ENCODE measurements at regions not wholly inside any gene's neighbourhood (a gene's known extent, or its start where the extent isn't known, plus 50 kb on each side); places are given as distances from the start of the nearest gene placed in this dataset.

DNA sequence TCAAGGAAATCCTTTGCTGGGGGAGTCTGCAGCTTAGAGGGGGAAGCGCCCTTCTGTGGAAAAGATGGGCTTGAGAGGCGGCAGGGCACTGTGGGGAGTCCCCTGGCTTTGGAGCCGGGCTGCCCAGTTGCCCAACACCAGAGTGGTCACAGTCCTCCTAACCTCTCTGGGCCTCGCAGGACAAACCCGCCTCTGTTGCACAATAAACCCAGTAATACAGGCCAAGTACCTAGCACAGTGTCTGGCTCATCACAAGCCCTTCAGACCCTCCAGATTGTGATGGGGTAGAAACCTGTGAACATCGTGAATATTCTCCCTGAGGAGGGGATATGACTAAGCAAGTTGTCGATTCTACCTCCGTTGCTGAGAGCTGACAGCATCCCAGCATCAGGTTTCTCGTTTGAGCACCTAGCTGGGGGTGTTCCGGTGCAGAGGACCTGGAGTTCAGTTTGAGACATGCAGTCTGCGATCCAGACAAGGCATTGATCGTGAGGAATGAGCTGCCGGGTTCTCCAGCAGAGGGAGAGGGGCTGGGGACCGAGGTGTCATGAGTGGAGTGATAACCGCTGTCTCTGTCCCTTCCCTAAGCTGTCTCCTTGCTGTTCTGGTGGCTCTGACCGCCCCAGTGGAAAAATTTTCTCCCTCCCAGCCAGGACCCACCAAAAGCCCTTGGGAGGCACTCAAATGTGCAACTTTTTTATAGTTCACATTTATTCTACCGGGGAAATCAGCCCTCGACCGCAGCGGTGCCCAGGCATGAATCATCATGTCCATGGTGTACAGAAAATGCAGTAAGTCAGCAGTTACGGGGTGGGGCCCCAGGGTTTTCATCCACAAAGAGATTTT is 161.9 kb downstream of the WSCD1 start:
- DNase-seq (ENCODE audit: low spot score) (no peak), ATAC-seq (no peak; the same call in 1 of the 2 replicates)
- Mint-ChIP-seq H3K4me3 (no peak overlapping the region), H3K9me3 (no peaks in the 10 kb centered on the region), H3K4me1 (peaks cover 13% of the 10 kb centered on the region), H3K27me3 (ENCODE audit: low read depth) (no peaks in the 10 kb centered on the region), H3K27ac (no peak overlapping the region), H3K36me3 (no peaks in the 10 kb centered on the region)
- no peak for TF ChIP-seq ELF4 (CRISPR knock-in tag; IDR thresholded peaks at IDR 0.05; ENCODE audit: low read depth)
- no peak for TF ChIP-seq ESRRA (CRISPR knock-in tag; IDR thresholded peaks at IDR 0.05; ENCODE audit: borderline replicate concordance)
- TF ChIP-seq FOXP1 (CRISPR knock-in tag; IDR thresholded peaks at IDR 0.05; ENCODE audit: borderline replicate concordance), result no peak
- 0 out of 2 replicates have a peak, but pooled peaks have one; percentile 32 for TF ChIP-seq NFE2L1 (CRISPR knock-in tag; IDR thresholded peaks at IDR 0.05)
- ChIA-PET POLR2A (no interaction called here), CTCF (interaction anchor here (0.6 kb wide), 1 partner anchor 376 kb away, joined by 5 read pairs; no protein-coding TSS in a partner anchor)

DNA sequence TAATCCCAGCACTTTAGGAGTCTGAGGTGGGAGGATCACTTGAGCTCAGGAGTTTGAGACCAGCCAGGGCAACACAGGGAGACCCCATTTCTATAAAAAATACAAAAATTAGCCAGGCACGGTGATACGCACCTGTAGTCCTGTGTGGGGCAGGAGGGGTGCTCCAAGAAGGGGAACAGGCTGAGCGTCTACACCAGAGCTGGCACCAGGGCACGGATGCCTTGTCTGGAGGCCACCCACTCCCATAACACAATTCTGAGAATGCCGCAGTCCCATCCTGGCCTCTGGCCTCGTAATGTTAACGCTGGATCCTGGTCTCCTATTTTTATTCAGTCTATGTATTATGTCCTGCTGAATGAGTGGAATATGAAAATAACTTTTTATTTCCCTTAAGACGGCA is 161.3 kb downstream of the WSCD1 start:
- no peak for TF ChIP-seq PRRX2 (CRISPR knock-in tag; IDR thresholded peaks at IDR 0.05)
- no peak for TF ChIP-seq ZNF219 (CRISPR knock-in tag; IDR thresholded peaks at IDR 0.05; ENCODE audit: borderline replicate concordance)
- Mint-ChIP-seq H3K27me3 (ENCODE audit: low read depth) (no peaks in the 10 kb centered on the region), H3K4me3 (no peak overlapping the region), H3K27ac (no peak overlapping the region), H3K9me3 (no peaks in the 10 kb centered on the region), H3K4me1 (peaks cover 9% of the 10 kb centered on the region), H3K36me3 (no peaks in the 10 kb centered on the region)
- DNase-seq (ENCODE audit: low spot score) (no peak), ATAC-seq (no peak)
- CTCF ChIA-PET, result no interaction called here
- POLR2A ChIA-PET, result no interaction called here

DNA sequence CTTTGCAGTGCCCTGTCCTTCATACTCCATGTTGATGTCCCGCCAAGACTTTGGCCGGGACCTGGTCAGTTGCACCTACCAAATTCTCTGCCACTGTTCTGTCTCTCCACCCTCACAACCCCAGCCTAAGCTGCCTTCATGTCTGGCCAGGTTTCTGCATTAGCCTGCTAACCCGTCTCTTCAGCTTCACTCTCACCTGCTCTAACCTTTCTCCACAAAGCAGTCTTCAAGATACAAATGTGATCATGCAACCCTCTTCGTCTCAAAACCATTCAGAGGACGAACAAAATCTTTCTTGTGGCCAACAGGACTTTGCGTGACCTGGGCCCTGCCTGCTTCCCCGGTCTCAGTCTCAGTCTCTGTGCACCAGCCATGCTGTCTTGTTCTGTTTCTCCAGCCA is 148.2 kb downstream of the WSCD1 start:
- no peaks in the 10 kb centered on the region for H3K27me3 Mint-ChIP-seq (ENCODE audit: low read depth)
- DNase-seq (ENCODE audit: low spot score) (no peak), ATAC-seq (no peak)
- TF ChIP-seq NFATC4 (CRISPR knock-in tag; IDR thresholded peaks at IDR 0.05) (no peak), NFE2L1 (CRISPR knock-in tag; IDR thresholded peaks at IDR 0.05) (no peak), GABPB1 (CRISPR knock-in tag; IDR thresholded peaks at IDR 0.05) (no peak), ZNF423 (CRISPR knock-in tag; IDR thresholded peaks at IDR 0.05) (no peak), OVOL2 (CRISPR knock-in tag; IDR thresholded peaks at IDR 0.05; ENCODE audit: borderline replicate concordance) (no peak), GTF2I (CRISPR knock-in tag; conservative IDR thresholded peaks at IDR 0.05) (no peak), ZNF138 (CRISPR knock-in tag; conservative IDR thresholded peaks at IDR 0.05) (no peak), NR1H2 (CRISPR knock-in tag; IDR thresholded peaks at IDR 0.05) (no peak), ZNF671 (CRISPR knock-in tag; IDR thresholded peaks at IDR 0.05) (no peak), ZNF232 (CRISPR knock-in tag; IDR thresholded peaks at IDR 0.05) (no peak), MYBL2 (CRISPR knock-in tag; IDR thresholded peaks at IDR 0.05) (no peak), ZNF396 (CRISPR knock-in tag; IDR thresholded peaks at IDR 0.05; ENCODE audit: borderline replicate concordance) (no peak)
- TF ChIP-seq, protein P1, sequence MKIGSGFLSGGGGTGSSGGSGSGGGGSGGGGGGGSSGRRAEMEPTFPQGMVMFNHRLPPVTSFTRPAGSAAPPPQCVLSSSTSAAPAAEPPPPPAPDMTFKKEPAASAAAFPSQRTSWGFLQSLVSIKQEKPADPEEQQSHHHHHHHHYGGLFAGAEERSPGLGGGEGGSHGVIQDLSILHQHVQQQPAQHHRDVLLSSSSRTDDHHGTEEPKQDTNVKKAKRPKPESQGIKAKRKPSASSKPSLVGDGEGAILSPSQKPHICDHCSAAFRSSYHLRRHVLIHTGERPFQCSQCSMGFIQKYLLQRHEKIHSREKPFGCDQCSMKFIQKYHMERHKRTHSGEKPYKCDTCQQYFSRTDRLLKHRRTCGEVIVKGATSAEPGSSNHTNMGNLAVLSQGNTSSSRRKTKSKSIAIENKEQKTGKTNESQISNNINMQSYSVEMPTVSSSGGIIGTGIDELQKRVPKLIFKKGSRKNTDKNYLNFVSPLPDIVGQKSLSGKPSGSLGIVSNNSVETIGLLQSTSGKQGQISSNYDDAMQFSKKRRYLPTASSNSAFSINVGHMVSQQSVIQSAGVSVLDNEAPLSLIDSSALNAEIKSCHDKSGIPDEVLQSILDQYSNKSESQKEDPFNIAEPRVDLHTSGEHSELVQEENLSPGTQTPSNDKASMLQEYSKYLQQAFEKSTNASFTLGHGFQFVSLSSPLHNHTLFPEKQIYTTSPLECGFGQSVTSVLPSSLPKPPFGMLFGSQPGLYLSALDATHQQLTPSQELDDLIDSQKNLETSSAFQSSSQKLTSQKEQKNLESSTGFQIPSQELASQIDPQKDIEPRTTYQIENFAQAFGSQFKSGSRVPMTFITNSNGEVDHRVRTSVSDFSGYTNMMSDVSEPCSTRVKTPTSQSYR (CRISPR knock-in tag; IDR thresholded peaks at IDR 0.05), result no peak
- TF ChIP-seq, protein P2, sequence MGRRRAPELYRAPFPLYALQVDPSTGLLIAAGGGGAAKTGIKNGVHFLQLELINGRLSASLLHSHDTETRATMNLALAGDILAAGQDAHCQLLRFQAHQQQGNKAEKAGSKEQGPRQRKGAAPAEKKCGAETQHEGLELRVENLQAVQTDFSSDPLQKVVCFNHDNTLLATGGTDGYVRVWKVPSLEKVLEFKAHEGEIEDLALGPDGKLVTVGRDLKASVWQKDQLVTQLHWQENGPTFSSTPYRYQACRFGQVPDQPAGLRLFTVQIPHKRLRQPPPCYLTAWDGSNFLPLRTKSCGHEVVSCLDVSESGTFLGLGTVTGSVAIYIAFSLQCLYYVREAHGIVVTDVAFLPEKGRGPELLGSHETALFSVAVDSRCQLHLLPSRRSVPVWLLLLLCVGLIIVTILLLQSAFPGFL (CRISPR knock-in tag; IDR thresholded peaks at IDR 0.05; ENCODE audit: borderline replicate concordance), result no peak
- TF ChIP-seq, protein P3, sequence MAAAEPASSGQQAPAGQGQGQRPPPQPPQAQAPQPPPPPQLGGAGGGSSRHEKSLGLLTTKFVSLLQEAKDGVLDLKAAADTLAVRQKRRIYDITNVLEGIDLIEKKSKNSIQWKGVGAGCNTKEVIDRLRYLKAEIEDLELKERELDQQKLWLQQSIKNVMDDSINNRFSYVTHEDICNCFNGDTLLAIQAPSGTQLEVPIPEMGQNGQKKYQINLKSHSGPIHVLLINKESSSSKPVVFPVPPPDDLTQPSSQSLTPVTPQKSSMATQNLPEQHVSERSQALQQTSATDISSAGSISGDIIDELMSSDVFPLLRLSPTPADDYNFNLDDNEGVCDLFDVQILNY (CRISPR knock-in tag; IDR thresholded peaks at IDR 0.05), result no peak
- TF ChIP-seq, protein P4, sequence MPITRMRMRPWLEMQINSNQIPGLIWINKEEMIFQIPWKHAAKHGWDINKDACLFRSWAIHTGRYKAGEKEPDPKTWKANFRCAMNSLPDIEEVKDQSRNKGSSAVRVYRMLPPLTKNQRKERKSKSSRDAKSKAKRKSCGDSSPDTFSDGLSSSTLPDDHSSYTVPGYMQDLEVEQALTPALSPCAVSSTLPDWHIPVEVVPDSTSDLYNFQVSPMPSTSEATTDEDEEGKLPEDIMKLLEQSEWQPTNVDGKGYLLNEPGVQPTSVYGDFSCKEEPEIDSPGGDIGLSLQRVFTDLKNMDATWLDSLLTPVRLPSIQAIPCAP (CRISPR knock-in tag; IDR thresholded peaks at IDR 0.05), result no peak
- TF ChIP-seq, protein P5, sequence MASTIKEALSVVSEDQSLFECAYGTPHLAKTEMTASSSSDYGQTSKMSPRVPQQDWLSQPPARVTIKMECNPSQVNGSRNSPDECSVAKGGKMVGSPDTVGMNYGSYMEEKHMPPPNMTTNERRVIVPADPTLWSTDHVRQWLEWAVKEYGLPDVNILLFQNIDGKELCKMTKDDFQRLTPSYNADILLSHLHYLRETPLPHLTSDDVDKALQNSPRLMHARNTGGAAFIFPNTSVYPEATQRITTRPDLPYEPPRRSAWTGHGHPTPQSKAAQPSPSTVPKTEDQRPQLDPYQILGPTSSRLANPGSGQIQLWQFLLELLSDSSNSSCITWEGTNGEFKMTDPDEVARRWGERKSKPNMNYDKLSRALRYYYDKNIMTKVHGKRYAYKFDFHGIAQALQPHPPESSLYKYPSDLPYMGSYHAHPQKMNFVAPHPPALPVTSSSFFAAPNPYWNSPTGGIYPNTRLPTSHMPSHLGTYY (CRISPR knock-in tag; IDR thresholded peaks at IDR 0.05), result no peak
- H3K9me3 Mint-ChIP-seq, result peaks cover 19% of the 10 kb centered on the region
- CTCF ChIA-PET, result no interaction called here
- peaks cover 14% of the 10 kb centered on the region for H3K36me3 Mint-ChIP-seq
- H3K4me1 Mint-ChIP-seq, result peaks cover 8% of the 10 kb centered on the region
- POLR2A ChIA-PET, result no interaction called here
- no peak overlapping the region for H3K4me3 Mint-ChIP-seq
- H3K27ac Mint-ChIP-seq, result no peak overlapping the region; the same call in 1 of the 2 replicates
